ENCODE measurements at regions not wholly inside any gene's neighbourhood (a gene's known extent, or its start where the extent isn't known, plus 50 kb on each side); places are given as distances from the start of the nearest gene placed in this dataset.

- Histone ChIP-seq H3K4me3 (replicated peaks; ENCODE audit: insufficient read depth, low read length) (no peak overlapping the region), H3K27me3 (ENCODE audit: insufficient read depth, poor library complexity, severe bottlenecking) (no peaks in the 10 kb centered on the region), H3K27ac (replicated peaks) (no peak overlapping the region)
- no peak for DNase-seq (ENCODE audit: low read depth in 1 of 2, low spot score in 1 of 2)
- no peak for TF ChIP-seq SPI1 (IDR thresholded peaks at IDR 0.05; ENCODE audit: borderline replicate concordance, low read depth)
- TF ChIP-seq GABPA (IDR thresholded peaks at IDR 0.05; ENCODE audit: low read depth): no peak
- no peak for TF ChIP-seq REST (IDR thresholded peaks at IDR 0.05; ENCODE audit: insufficient replicate concordance, low read depth)
- no peak for TF ChIP-seq CTCF (IDR thresholded peaks at IDR 0.05; ENCODE audit: insufficient read depth, low read length)
- no peak for TF ChIP-seq POLR2AphosphoS5 (IDR thresholded peaks at IDR 0.05; ENCODE audit: low read depth)
Measured at GRCh38 chr11:101267654-101268053, 138.0 kb upstream of the PGR start.

DNA sequence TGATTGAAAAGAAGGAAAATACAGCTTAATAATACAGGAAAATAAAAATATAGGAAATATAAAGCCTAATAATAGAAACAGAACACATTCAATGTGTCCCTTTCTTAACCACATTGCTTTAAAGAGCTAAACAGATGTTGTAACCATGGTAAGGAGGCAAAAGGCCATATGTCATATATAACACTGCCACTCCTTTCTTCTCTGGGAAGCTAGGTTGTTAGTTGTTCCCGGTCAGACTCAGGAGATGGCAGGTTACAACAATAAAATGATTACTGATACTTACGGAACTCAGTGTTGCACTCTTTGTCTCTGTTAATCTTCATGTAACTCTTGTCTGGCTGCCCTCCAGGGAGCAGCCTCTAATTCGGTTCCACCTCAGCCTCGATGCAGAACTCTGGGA lies 134.7 kb upstream of the PGR start:
- DNase-seq (ENCODE audit: low read depth in 1 of 2, low spot score in 1 of 2): no peak
- no peak overlapping the region for H3K27ac ChIP-seq (replicated peaks)
- H3K27me3 ChIP-seq (ENCODE audit: insufficient read depth, poor library complexity, severe bottlenecking): no peaks in the 10 kb centered on the region
- no peak for TF ChIP-seq CTCF (IDR thresholded peaks at IDR 0.05; ENCODE audit: insufficient read depth, low read length)
- no peak for TF ChIP-seq GABPA (IDR thresholded peaks at IDR 0.05; ENCODE audit: low read depth)
- TF ChIP-seq REST (IDR thresholded peaks at IDR 0.05; ENCODE audit: insufficient replicate concordance, low read depth): no peak
- no peak for TF ChIP-seq POLR2AphosphoS5 (IDR thresholded peaks at IDR 0.05; ENCODE audit: low read depth)
- TF ChIP-seq SPI1 (IDR thresholded peaks at IDR 0.05; ENCODE audit: borderline replicate concordance, low read depth): no peak
- no peak overlapping the region for H3K4me3 ChIP-seq (replicated peaks; ENCODE audit: insufficient read depth, low read length)

DNA sequence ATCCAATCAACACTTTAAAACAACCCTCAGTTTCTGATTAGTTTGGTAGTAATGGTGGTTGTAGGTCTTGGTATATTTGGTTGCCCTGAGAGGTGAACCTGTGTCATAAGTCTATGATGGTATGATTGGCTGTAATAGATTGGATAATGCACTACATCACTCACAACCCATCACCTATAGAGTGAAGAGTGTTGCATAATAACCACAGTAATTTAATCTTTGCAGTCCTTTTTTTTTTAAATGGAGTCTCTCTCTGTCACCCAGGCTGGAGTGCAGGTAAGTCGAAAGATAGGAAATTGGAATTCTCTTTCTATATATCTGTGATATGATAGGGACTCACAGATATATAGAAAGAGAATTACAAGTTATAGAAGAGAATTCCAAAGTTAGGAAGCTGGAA lies 133.4 kb upstream of the PGR start:
- Histone ChIP-seq H3K4me3 (replicated peaks; ENCODE audit: insufficient read depth, low read length) (no peak overlapping the region), H3K27ac (replicated peaks) (no peak overlapping the region), H3K27me3 (ENCODE audit: insufficient read depth, poor library complexity, severe bottlenecking) (no peaks in the 10 kb centered on the region)
- no peak for DNase-seq (ENCODE audit: low read depth in 1 of 2, low spot score in 1 of 2)
- TF ChIP-seq POLR2AphosphoS5 (IDR thresholded peaks at IDR 0.05; ENCODE audit: low read depth): no peak
- no peak for TF ChIP-seq SPI1 (IDR thresholded peaks at IDR 0.05; ENCODE audit: borderline replicate concordance, low read depth)
- no peak for TF ChIP-seq GABPA (IDR thresholded peaks at IDR 0.05; ENCODE audit: low read depth)
- TF ChIP-seq CTCF (IDR thresholded peaks at IDR 0.05; ENCODE audit: insufficient read depth, low read length): no peak
- TF ChIP-seq REST (IDR thresholded peaks at IDR 0.05; ENCODE audit: insufficient replicate concordance, low read depth): no peak
